H9 (cell line): ENCODE measurements at regions not wholly inside any gene's neighbourhood (a gene's known extent, or its start where the extent isn't known, plus 50 kb on each side); places are given as distances from the start of the nearest gene placed in this dataset.

Source experiments
- DNase-seq: peaks from one replicate; pipeline ENCODE4 v3.0.0-alpha.2; 2017
- H2AFZ ChIP-seq: one replicate; pipeline ENCODE4 v1.6.1; 2013; ENCODE audit warnings: mild to moderate bottlenecking, low read length, control low read depth, moderate library complexity
- H2AK5ac ChIP-seq: 2 replicates; pipeline ENCODE4 v1.6.1; 2013; ENCODE audit warnings: low read length, control low read depth, mixed read lengths; ENCODE audit not compliant: insufficient read length
- H2BK120ac ChIP-seq: one replicate; pipeline ENCODE4 v1.6.1; 2013; ENCODE audit warnings: low read depth, mild to moderate bottlenecking, low read length, control low read depth, inconsistent platforms; ENCODE audit not compliant: poor library complexity, severe bottlenecking
- H2BK12ac ChIP-seq: 2 replicates; pipeline ENCODE4 v1.6.1; 2013; ENCODE audit warnings: low read length, control low read depth, mixed read lengths, low read depth; ENCODE audit not compliant: insufficient read length
- H2BK15ac ChIP-seq: 2 replicates; pipeline ENCODE4 v1.6.1; 2013; ENCODE audit warnings: low read depth, low read length, control low read depth
- H2BK20ac ChIP-seq: one replicate; pipeline ENCODE4 v1.6.1; 2013; ENCODE audit warnings: low read depth, mild to moderate bottlenecking, low read length, control low read depth, inconsistent platforms; ENCODE audit not compliant: poor library complexity, severe bottlenecking
- H2BK5ac ChIP-seq: 2 replicates; pipeline ENCODE4 v1.6.1; 2013; ENCODE audit warnings: low read length, control low read depth, mixed read lengths; ENCODE audit not compliant: insufficient read length
- H3K14ac ChIP-seq: 2 replicates; pipeline ENCODE4 v1.6.1; 2013; ENCODE audit warnings: low read length, control low read depth; ENCODE audit not compliant: insufficient read depth
- H3K18ac ChIP-seq: 2 replicates; pipeline ENCODE4 v1.6.1; 2013; ENCODE audit warnings: low read depth, mild to moderate bottlenecking, mixed read lengths, low read length, control low read depth; ENCODE audit not compliant: insufficient read length
- H3K23ac ChIP-seq: 2 replicates; pipeline ENCODE4 v1.6.1; 2013; ENCODE audit warnings: low read length, control low read depth, mixed read lengths, low read depth; ENCODE audit not compliant: insufficient read length
- H3K23me2 ChIP-seq: 2 replicates; pipeline ENCODE4 v1.6.1; 2013; ENCODE audit warnings: low read depth, mild to moderate bottlenecking, mixed read lengths, low read length, control low read depth; ENCODE audit not compliant: insufficient read length, poor library complexity, severe bottlenecking
- H3K27ac ChIP-seq: 2 replicates; pipeline ENCODE4 v1.5.1; 2013; ENCODE audit warnings: low read length, control low read depth, mixed read lengths, low read depth; ENCODE audit not compliant: insufficient read length
- H3K27me3 ChIP-seq: 2 replicates; pipeline ENCODE4 v1.6.1; 2013; ENCODE audit warnings: low read length, control low read depth, inconsistent platforms; ENCODE audit not compliant: insufficient read depth
- H3K4ac ChIP-seq: 2 replicates; pipeline ENCODE4 v1.6.1; 2013; ENCODE audit warnings: low read depth, mild to moderate bottlenecking, control low read depth, inconsistent platforms, low read length, moderate library complexity
- H3K4me1 ChIP-seq: 2 replicates; pipeline ENCODE4 v1.6.1; 2013; ENCODE audit warnings: low read length, control low read depth, inconsistent platforms; ENCODE audit not compliant: insufficient read depth
- H3K4me2 ChIP-seq: 2 replicates; pipeline ENCODE4 v1.6.1; 2013; ENCODE audit warnings: low read length, control low read depth, mixed read lengths; ENCODE audit not compliant: insufficient read length, insufficient read depth
- H3K56ac ChIP-seq: 2 replicates; pipeline ENCODE4 v1.6.1; 2013; ENCODE audit warnings: low read depth, mild to moderate bottlenecking, mixed read lengths, low read length, control low read depth; ENCODE audit not compliant: insufficient read length
- H3K79me1 ChIP-seq: 2 replicates; pipeline ENCODE4 v1.6.1; 2013; ENCODE audit warnings: low read depth, mild to moderate bottlenecking, moderate library complexity, low read length, control low read depth, inconsistent platforms; ENCODE audit not compliant: insufficient read depth, poor library complexity, severe bottlenecking
- H3K79me2 ChIP-seq: 2 replicates; pipeline ENCODE4 v1.6.1; 2013; ENCODE audit warnings: low read length, control low read depth, inconsistent platforms; ENCODE audit not compliant: insufficient read depth
- H3K9ac ChIP-seq: 2 replicates; pipeline ENCODE4 v1.6.1; 2013; ENCODE audit warnings: low read length, control low read depth, mixed read lengths; ENCODE audit not compliant: insufficient read length; ENCODE audit errors: extremely low read depth
- H3K9me3 ChIP-seq: one replicate; pipeline ENCODE4 v1.6.1; 2013; ENCODE audit warnings: low read depth, low read length, inconsistent platforms; ENCODE audit not compliant: control insufficient read depth
- H3T11ph ChIP-seq: one replicate; pipeline ENCODE4 v1.6.1; 2013; ENCODE audit warnings: mild to moderate bottlenecking, low read length, control low read depth, inconsistent platforms
- H4K20me1 ChIP-seq: one replicate; pipeline ENCODE4 v1.6.1; 2013; ENCODE audit not compliant: control insufficient read depth, insufficient read length, insufficient read depth
- H4K5ac ChIP-seq: 2 replicates; pipeline ENCODE4 v1.6.1; 2013; ENCODE audit warnings: low read depth, mild to moderate bottlenecking, mixed read lengths, low read length, control low read depth; ENCODE audit not compliant: insufficient read length
- H4K8ac ChIP-seq: replicated peaks from 2 replicates; pipeline ENCODE4 v1.6.1; 2013; ENCODE audit warnings: low read length, control low read depth, mixed read lengths, low read depth; ENCODE audit not compliant: insufficient read length
- H4K91ac ChIP-seq: 2 replicates; pipeline ENCODE4 v1.6.1; 2013; ENCODE audit warnings: low read depth, mild to moderate bottlenecking, moderate library complexity, mixed read lengths, low read length, control low read depth; ENCODE audit not compliant: insufficient read length
- H3K27ac Mint-ChIP-seq, 3 experiments: 2 replicates in 2 of 3; 3 replicates in 1 of 3; pipeline ENCODE4 v1.8.0; 2020 to 2021; ENCODE audit warnings: mixed read lengths in 3 of 3, mild to moderate bottlenecking in 1 of 3, moderate library complexity in 1 of 3
- H3K27me3 Mint-ChIP-seq: 2 replicates; pipeline ENCODE4 v1.8.0; 2021; ENCODE audit warnings: low read depth, mild to moderate bottlenecking, moderate library complexity, mixed read lengths
- H3K36me3 Mint-ChIP-seq, 3 experiments: 2 replicates in 2 of 3; 3 replicates in 1 of 3; pipeline ENCODE4 v1.8.0; 2020 to 2021; ENCODE audit warnings: low read depth in 3 of 3, mixed read lengths in 3 of 3; ENCODE audit not compliant: insufficient read depth in 1 of 3
- H3K4me1 Mint-ChIP-seq, 2 experiments: 2 replicates each; pipeline ENCODE4 v1.8.0; 2020; ENCODE audit warnings: mixed read lengths in 2 of 2
- H3K4me3 Mint-ChIP-seq, 2 experiments: 2 replicates in 1 of 2; 3 replicates in 1 of 2; pipeline ENCODE4 v1.8.0; 2020 to 2021; ENCODE audit warnings: mild to moderate bottlenecking in 2 of 2, mixed read lengths in 2 of 2, moderate library complexity in 1 of 2
- H3K9me3 Mint-ChIP-seq, 2 experiments: 2 replicates in 1 of 2; 3 replicates in 1 of 2; pipeline ENCODE4 v1.8.0; 2020; ENCODE audit warnings: mild to moderate bottlenecking in 2 of 2, mixed read lengths in 2 of 2, moderate library complexity in 1 of 2
- whole genome bisulfite sequencing: extraction: QIAGEN DNeasy Blood & Tissue Kit; methylation state at CpG from one replicate; pipeline ENCODE4 v1.1.7; 2013; ENCODE audit warnings: missing lambda C conversion rate, low lambda C conversion rate, mixed read lengths; ENCODE audit not compliant: insufficient read length; ENCODE audit errors: extremely low coverage; 5-methylcytosine and 5-hydroxymethylcytosine counted together
- TF ChIP-seq, protein P1 (sequence below): fragments of 200-600 bp; sonication (generic); conservative IDR thresholded peaks from 3 replicates; pipeline ENCODE4 v1.8.0; 2021; ENCODE audit warnings: antibody characterized with exemption, mild to moderate bottlenecking

DNA sequence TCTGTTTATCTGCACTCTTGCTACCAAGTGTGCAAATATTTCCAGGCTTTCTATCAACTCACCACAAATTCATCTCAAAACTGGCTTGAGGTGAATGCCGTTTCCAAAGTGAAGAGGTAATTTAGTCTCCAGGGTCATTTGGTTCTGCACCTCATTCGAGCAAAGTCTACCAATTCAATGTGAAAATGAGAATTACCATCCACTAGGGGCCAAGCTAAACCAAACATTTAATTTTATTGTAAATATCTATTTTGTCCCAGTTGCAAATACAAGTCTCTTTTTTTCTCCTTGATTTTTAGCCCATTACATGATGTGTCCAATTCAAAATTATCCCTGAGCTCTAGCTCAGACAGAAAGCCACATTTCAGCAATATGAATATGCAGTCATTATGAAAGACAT lies 152.3 kb upstream of the PTBP2 start:
- TF ChIP-seq, protein P1, sequence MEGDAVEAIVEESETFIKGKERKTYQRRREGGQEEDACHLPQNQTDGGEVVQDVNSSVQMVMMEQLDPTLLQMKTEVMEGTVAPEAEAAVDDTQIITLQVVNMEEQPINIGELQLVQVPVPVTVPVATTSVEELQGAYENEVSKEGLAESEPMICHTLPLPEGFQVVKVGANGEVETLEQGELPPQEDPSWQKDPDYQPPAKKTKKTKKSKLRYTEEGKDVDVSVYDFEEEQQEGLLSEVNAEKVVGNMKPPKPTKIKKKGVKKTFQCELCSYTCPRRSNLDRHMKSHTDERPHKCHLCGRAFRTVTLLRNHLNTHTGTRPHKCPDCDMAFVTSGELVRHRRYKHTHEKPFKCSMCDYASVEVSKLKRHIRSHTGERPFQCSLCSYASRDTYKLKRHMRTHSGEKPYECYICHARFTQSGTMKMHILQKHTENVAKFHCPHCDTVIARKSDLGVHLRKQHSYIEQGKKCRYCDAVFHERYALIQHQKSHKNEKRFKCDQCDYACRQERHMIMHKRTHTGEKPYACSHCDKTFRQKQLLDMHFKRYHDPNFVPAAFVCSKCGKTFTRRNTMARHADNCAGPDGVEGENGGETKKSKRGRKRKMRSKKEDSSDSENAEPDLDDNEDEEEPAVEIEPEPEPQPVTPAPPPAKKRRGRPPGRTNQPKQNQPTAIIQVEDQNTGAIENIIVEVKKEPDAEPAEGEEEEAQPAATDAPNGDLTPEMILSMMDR: no peak
- no peak overlapping the region for H2BK15ac ChIP-seq
- H3K23me2 ChIP-seq: no peaks in the 10 kb centered on the region
- H4K5ac ChIP-seq: no peak overlapping the region
- no peak overlapping the region for H2AFZ ChIP-seq
- no peak for DNase-seq
- H3K4me1 ChIP-seq: no peaks in the 10 kb centered on the region
- no peak overlapping the region for H3K56ac ChIP-seq
- no peaks in the 10 kb centered on the region for H4K20me1 ChIP-seq
- H3K27ac ChIP-seq: no peak overlapping the region
- H3K4ac ChIP-seq: no peak overlapping the region
- H2AK5ac ChIP-seq: no peak overlapping the region
- peaks cover 5 to 8% of the 10 kb centered on the region in 2 experiments; a peak in 3 of 4 replicates for H3K4me1 Mint-ChIP-seq
- no peak overlapping the region for H3K18ac ChIP-seq
- H3K27me3 ChIP-seq: no peaks in the 10 kb centered on the region
- H3K14ac ChIP-seq: no peak overlapping the region
- H4K8ac ChIP-seq: no peak overlapping the region
- peaks cover 0 to 11% (median 3%) of the 10 kb centered on the region in 3 experiments; a peak in 4 of 7 replicates for H3K36me3 Mint-ChIP-seq
- no peaks in the 10 kb centered on the region for H3K9me3 ChIP-seq
- H3K79me1 ChIP-seq: no peaks in the 10 kb centered on the region
- H3K27ac Mint-ChIP-seq: no peak overlapping the region
- H3K9me3 Mint-ChIP-seq: peaks cover 3% of the 10 kb centered on the region in 2 experiments; a peak in 4 of 5 replicates
- no peak overlapping the region for H3K9ac ChIP-seq
- no peak overlapping the region for H3K4me2 ChIP-seq
- no peak overlapping the region for H3K4me3 Mint-ChIP-seq
- no peaks in the 10 kb centered on the region for H3K79me2 ChIP-seq
- H2BK20ac ChIP-seq: no peak overlapping the region
- H4K91ac ChIP-seq: no peak overlapping the region
- no peak overlapping the region for H2BK12ac ChIP-seq
- H3K27me3 Mint-ChIP-seq: peaks cover 2% of the 10 kb centered on the region; the same call in 1 of the 2 replicates
- H3T11ph ChIP-seq: no peak overlapping the region
- no peak overlapping the region for H3K23ac ChIP-seq
- no CpG with 5 or more reads among the region's 2 CpGs for WGBS
- H2BK120ac ChIP-seq: no peak overlapping the region
- no peak overlapping the region for H2BK5ac ChIP-seq
